HG02763 (cell line): ENCODE measurements at regions not wholly inside any gene's neighbourhood (a gene's known extent, or its start where the extent isn't known, plus 50 kb on each side); places are given as distances from the start of the nearest gene placed in this dataset.

Experiments
- ATAC-seq: cut with Tn5 transposase; IDR thresholded peaks from one replicate; pipeline ENCODE4 v1.9.1; 2021; ENCODE audit warnings: mild to moderate bottlenecking, moderate library complexity; ENCODE audit not compliant: unreplicated experiment

- no peak for ATAC-seq
Measured at GRCh38 chr15:38042707-38043445, 108.4 kb downstream of the TMCO5A start.

- ATAC-seq: no peak
Measured at GRCh38 chr15:38046257-38047051, 112.0 kb downstream of the TMCO5A start.

GRCh38 chr15:38048001-38048455 is 113.6 kb downstream of the TMCO5A start:
- peak; percentile 63 for ATAC-seq

GRCh38 chr15:38049891-38050290 is 115.5 kb downstream of the TMCO5A start:
- no peak for ATAC-seq

GRCh38 chr15:38050529-38051448 is 116.3 kb downstream of the TMCO5A start:
- no peak for ATAC-seq

GRCh38 chr15:38053205-38053604 is 118.8 kb downstream of the TMCO5A start:
- ATAC-seq: no peak

- no peak for ATAC-seq
Measured at GRCh38 chr15:38053776-38054175, 119.3 kb downstream of the TMCO5A start.

GRCh38 chr15:38054488-38054887 is 120.0 kb downstream of the TMCO5A start:
- ATAC-seq: no peak

GRCh38 chr15:38058596-38059075 is 124.2 kb downstream of the TMCO5A start:
- no peak for ATAC-seq

GRCh38 chr15:38059665-38060064 is 125.2 kb downstream of the TMCO5A start:
- no peak for ATAC-seq

GRCh38 chr15:38061856-38062649 is 127.6 kb downstream of the TMCO5A start:
- no peak for ATAC-seq

GRCh38 chr15:38062696-38063095 is 128.3 kb downstream of the TMCO5A start:
- ATAC-seq: no peak

- ATAC-seq: no peak
Measured at GRCh38 chr15:38065721-38066345, 131.4 kb downstream of the TMCO5A start.

GRCh38 chr15:38066612-38067011 is 132.2 kb downstream of the TMCO5A start:
- no peak for ATAC-seq

- peak; percentile 72 for ATAC-seq
Measured at GRCh38 chr15:38068626-38069391, 134.4 kb downstream of the TMCO5A start.

GRCh38 chr15:38069511-38070011 is 135.1 kb downstream of the TMCO5A start:
- ATAC-seq: no peak

- no peak for ATAC-seq
Measured at GRCh38 chr15:38070778-38071177, 136.3 kb downstream of the TMCO5A start.

- no peak for ATAC-seq
Measured at GRCh38 chr15:38071211-38071972, 137.0 kb downstream of the TMCO5A start.
